GDM1 (cell line): ENCODE measurements at regions not wholly inside any gene's neighbourhood (a gene's known extent, or its start where the extent isn't known, plus 50 kb on each side); places are given as distances from the start of the nearest gene placed in this dataset.

ENCODE experiments used
- DNase-seq: peaks from one replicate; lab custom pipeline; 2025; lab: John Stamatoyannopoulos, UW

GRCh38 chr13:67366533-67366932 is 136.4 kb upstream of the PCDH9 start:
- no peak for DNase-seq

- DNase-seq, result no peak
Observed at GRCh38 chr13:67355812-67356476, 125.8 kb upstream of the PCDH9 start.

GRCh38 chr13:67353941-67354340 is 123.8 kb upstream of the PCDH9 start:
- no peak for DNase-seq

GRCh38 chr13:67353031-67353430 is 122.9 kb upstream of the PCDH9 start:
- DNase-seq, result no peak

- DNase-seq, result no peak
Observed at GRCh38 chr13:67351909-67352308, 121.8 kb upstream of the PCDH9 start.

- no peak for DNase-seq
Observed at GRCh38 chr13:67351114-67351513, 121.0 kb upstream of the PCDH9 start.

GRCh38 chr13:67343777-67344176 is 113.6 kb upstream of the PCDH9 start:
- DNase-seq, result no peak

GRCh38 chr13:67341406-67341805 is 111.3 kb upstream of the PCDH9 start:
- DNase-seq, result no peak

GRCh38 chr13:67330149-67330548 is 100.0 kb upstream of the PCDH9 start:
- no peak for DNase-seq

GRCh38 chr13:67328895-67329294 is 98.8 kb upstream of the PCDH9 start:
- no peak for DNase-seq

- no peak for DNase-seq
Observed at GRCh38 chr13:67318860-67319259, 88.7 kb upstream of the PCDH9 start.

- DNase-seq, result no peak
Observed at GRCh38 chr13:67318398-67318797, 88.3 kb upstream of the PCDH9 start.

GRCh38 chr13:67314405-67314804 is 84.3 kb upstream of the PCDH9 start:
- no peak for DNase-seq

GRCh38 chr13:67308004-67308772 is 78.1 kb upstream of the PCDH9 start:
- DNase-seq, result no peak

- no peak for DNase-seq
Observed at GRCh38 chr13:67306742-67307141, 76.6 kb upstream of the PCDH9 start.

- DNase-seq, result no peak
Observed at GRCh38 chr13:67303661-67304333, 73.7 kb upstream of the PCDH9 start.

GRCh38 chr13:67299751-67300150 is 69.6 kb upstream of the PCDH9 start:
- DNase-seq, result no peak

GRCh38 chr13:67299072-67299635 is 69.0 kb upstream of the PCDH9 start:
- DNase-seq, result no peak

GRCh38 chr13:67298297-67298696 is 68.2 kb upstream of the PCDH9 start:
- DNase-seq, result no peak

GRCh38 chr13:67296511-67296910 is 66.4 kb upstream of the PCDH9 start:
- DNase-seq, result no peak

GRCh38 chr13:67292886-67293285 is 62.8 kb upstream of the PCDH9 start:
- no peak for DNase-seq

GRCh38 chr13:67285611-67286010 is 55.5 kb upstream of the PCDH9 start:
- DNase-seq, result no peak

GRCh38 chr13:67283637-67284036 is 53.5 kb upstream of the PCDH9 start:
- DNase-seq, result no peak
